ENCODE measurements at regions not wholly inside any gene's neighbourhood (a gene's known extent, or its start where the extent isn't known, plus 50 kb on each side); places are given as distances from the start of the nearest gene placed in this dataset.
"Not testable (repeated sequence)": the region's sequence is repeated elsewhere in the genome, so short reads cannot be mapped to it uniquely, and the experiment has no call there.

GRCh38 chr10:61078542-61079275 lies 134.7 kb upstream of the RHOBTB1 start:
- FAIRE-seq = no peak

GRCh38 chr10:61076572-61077114 lies 132.7 kb upstream of the RHOBTB1 start:
- FAIRE-seq = no peak

DNA sequence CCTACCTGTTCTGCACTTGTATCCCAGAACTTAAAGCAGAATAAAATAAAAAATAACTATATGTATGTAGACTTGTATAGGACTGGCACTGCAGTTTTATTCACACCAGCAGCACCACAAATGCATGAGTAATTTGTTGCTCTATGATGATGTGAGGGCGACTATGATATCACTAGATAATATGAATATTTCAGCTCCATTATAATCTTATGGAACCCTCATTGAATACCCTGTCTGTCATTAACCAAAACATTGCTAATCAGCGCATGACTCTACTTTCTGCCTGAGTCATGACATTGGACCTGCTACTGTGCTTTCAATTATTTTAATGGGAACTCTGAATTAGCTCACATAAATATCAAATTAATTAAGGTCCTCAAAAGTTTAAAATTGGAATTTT lies 129.4 kb upstream of the RHOBTB1 start:
- FAIRE-seq = no peak

DNA sequence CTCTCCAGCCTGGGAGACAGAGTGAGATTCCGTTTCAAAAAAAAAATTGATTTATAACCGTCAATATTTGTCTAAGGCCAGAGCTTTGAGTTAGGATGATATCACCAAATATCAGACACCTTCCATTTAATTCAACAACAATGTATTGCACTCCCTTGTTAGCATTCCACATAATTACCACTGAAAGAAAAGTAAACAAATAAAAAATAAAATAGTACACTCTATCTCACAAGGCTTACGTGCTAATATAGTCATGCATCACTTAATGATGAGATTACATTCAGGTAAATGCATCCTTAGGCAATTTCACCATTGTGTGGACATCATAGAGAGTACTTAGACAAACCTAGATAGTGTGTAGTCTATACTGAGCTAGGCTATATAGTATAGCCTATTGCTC lies 127.6 kb upstream of the RHOBTB1 start:
- FAIRE-seq = no peak

GRCh38 chr10:61068471-61068870 lies 124.5 kb upstream of the RHOBTB1 start:
- FAIRE-seq = no peak

DNA sequence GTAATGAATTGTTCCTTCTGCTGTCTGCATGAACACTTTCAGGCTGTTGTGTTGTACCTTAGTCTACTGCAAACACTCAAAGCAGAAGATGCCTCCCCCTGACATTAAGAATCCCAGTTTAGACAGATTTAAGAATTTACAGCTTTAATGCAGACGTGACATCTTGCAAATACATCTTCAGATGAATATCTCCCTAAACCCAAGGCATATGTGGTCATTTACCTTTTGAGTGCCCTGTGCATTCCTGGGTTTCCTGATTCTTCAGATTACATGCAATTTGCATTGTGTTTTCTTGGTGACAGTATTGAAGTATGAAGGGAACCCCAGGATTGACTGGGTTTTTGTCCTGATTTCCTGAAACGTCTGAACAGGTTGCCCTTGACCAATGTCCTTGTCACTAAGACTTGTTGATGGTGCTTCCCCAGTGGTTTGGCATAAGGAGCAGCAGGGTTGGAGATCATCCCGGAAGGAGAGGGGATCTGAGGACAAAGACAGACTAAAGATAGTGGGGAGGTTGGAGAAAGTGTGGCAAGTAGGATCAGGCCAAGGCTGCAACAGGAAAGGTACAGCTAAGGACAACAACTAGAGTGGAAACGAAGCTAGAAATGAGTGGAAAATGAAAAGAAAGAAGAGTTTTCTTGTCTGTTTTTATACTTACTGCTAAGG lies 123.8 kb upstream of the RHOBTB1 start:
- FAIRE-seq = no peak

DNA sequence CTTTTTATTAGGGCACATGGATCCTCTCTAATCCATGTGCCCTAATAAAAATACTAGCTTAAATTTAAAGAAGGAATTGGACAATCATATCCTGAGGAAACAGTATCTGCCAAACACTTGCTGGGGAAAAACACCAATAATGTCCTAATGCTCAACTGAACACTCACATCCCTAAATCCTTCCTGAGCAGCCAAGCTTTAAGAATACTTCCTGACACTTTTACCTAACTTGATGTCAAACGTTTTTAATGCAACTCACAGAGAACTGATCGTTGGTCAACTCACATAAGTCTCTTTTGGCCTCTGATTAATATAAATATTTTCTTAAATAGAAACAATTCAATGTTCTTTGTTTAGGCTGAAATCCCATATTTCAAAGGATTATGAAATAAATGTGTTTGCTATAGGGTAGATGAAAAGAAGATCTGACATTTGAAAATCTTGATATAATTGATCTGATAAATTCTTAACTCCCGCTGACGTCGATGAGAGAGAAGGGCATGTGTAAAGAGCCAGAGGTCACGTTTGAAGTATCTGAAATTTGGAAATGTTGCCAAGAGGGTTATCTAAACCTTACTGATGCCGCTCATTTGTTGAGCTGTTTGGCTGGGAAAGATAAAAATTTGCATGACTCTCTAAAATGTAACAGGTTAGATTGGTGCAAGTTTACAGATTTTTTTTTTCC lies 122.8 kb upstream of the RHOBTB1 start:
- peak; percentile 66 for FAIRE-seq

DNA sequence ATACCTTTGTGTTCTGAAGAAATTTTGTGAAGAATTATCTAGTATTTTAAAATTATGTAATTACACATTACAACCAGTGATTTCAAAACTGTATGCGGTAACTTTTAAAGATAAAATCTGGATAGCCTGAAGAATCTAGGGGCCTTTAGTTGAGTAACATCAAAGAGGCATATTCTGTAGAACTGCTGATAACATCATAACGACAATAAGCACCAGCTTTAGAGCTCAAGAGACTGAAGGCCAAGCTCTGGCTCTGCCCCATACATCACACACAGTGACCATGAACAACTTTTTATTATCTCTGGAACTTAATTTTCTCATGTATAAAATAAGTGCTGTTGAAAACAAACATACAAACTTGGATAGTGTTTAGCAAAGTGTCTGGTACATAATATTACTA lies 121.1 kb upstream of the RHOBTB1 start:
- FAIRE-seq = no peak

DNA sequence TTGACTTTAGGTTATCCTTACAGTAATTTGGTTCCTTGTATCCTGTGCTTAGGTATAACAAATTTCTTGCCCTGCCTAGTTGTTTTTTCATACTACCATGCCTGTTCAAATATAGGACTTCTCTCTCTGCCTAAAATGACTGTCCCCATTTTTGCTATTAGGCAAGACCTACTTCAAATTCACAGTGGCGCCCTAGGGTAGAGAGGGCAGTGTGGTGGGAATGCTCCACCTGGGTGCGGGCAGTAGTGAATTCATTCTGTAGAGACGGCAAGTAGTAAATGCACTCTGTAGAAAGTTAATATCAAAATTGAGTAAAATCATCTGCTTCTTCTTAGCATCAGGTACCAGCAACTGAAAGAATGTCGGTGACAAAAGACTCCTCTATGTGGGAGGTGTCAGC lies 120.4 kb upstream of the RHOBTB1 start:
- no peak for FAIRE-seq

DNA sequence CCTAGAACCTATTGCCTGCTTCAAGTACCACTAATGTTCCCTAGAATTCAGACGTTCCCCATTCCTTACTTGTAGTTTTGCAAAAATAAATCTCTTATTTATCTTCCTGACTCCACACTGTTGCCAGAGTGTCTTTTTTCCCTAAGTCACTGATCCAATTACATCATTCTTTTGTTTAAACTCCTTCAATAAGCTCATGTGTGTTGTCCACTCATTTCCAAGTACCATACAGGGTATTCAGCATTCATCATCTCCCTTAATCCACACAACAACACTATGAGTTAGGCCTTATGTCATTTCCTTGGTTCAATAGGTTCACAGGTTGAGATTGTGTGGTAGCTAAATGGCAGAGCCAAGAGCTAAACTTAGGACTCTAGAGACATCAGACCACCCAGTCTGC lies 119.9 kb upstream of the RHOBTB1 start:
- FAIRE-seq = no peak

DNA sequence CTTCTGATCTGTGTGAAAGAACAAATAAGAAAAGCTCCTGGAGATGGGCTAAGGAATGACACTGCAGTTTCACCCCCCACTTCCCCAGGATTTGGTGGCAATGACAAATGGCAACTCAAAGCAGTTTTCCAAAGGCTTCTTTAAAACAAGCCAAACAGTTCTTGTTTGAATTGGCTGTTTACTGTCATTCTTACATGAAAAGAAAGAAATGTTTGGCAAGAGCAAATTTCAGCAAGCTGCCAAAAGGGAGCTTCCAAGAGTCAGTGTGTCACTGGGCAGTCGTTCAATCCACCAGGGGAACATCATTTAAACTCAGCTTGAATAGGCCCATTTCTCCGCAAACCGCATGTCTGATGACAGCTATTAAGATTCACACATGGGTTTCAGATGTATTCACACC lies 119.0 kb upstream of the RHOBTB1 start:
- FAIRE-seq = no peak

DNA sequence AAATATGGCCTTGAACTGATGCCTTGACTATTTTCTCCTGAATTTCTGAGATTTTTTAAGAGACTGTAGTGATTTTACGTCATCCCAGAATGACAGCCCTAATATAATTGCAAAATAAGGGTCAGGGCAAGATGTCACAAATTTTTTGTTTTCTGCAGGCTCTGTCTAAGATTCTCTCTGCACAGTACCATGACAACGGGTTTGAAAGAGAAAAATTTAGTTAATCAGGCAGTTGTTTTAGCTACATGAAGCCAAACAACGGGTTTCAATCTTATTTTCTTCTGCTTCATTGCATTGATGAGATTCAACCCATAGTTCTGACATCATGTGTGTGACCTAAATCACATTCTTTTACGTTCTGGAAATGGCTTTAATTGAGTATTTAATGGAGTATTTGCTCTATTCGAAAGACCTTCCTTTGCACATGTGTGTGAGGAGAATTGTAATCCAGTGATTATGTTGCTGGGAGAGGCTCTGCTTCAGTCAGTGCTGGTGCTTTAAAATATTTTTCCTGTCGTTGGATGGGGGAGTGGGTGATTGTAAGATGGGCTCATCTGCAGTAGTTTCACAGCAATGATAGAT lies 118.0 kb upstream of the RHOBTB1 start:
- no peak for FAIRE-seq

GRCh38 chr10:61059636-61060035 lies 115.7 kb upstream of the RHOBTB1 start:
- FAIRE-seq = no peak

- FAIRE-seq = no peak
Measured at GRCh38 chr10:61052469-61053205, 108.7 kb upstream of the RHOBTB1 start.

- FAIRE-seq = no peak
Measured at GRCh38 chr10:61051344-61051743, 107.4 kb upstream of the RHOBTB1 start.

- no peak for FAIRE-seq
Measured at GRCh38 chr10:61050120-61050745, 106.2 kb upstream of the RHOBTB1 start.

- no peak for FAIRE-seq
Measured at GRCh38 chr10:61049386-61049785, 105.4 kb upstream of the RHOBTB1 start.

DNA sequence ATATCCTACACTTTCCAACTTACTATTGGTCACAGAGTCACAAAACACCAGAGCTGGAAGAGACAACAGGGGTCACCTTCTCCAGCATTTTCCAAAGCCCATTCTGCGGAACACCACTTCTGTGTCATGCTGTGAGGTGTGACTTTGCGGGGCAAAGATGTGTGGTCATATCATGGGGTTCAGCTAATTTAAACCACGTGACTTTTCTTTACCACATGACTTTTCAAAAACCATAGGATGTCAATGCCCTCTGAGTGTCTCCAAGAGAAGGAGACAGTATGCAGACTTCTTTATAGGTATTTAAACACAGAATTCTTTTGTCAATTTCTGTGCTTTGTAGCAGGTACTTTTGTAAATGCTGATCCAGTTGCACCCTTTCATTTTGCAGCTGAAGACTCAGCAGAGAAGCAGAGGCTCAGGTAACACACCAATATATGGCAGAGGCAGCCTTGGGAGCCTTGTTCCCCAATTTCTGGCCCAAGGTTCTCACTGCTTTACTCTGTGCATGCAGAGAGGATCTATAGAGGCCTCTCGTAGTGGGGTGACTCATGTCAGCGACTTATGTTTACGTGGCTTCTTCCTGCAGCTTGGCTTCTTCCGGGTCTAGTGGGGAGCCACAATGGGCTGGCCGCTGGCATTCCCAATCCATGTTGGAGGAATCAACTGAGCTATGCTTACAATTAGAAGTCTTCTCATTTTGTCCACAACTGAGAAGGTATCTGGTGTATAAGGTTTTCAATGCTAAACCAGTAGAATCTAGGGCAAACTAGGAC lies 104.0 kb upstream of the RHOBTB1 start:
- FAIRE-seq = no peak

DNA sequence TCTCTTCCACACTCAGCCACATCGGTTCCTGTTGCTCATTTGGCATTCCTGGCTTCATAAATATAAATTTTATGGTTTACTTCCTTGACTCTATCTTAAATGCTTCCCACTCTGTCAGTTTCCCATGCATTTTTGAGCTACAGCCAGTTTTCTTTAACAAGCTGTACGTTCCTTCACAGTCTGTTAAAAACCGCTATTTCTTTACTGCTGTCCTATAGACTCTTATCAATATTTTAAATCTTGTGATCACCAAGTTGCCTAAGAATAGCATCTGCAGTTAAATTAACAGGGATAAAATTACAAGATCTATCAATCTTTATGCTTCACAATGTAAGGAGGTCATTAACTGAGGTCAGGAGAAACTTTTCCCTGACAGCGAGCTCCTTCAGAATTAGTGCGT lies 103.1 kb upstream of the RHOBTB1 start:
- no peak for FAIRE-seq

DNA sequence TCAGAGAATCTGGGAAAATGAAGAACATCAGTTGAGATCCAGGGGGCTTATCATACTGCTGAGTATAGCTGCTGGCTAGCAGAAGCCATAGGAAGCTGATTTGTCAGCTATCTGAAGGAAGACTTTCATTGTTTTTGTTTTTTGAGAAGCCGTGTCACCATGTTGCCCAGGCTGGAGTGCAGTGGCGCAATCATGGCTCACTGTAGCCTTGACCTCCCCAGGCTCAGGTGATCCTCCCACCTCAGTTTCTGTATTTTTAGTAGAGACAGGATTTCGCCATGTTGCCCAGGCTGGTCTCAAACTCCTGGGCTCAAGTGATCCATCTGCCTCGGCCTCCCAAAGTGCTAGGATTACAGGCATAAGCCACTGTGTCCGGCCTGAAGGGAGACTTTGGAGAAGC lies 101.5 kb upstream of the RHOBTB1 start:
- not testable (repeated sequence) for FAIRE-seq

DNA sequence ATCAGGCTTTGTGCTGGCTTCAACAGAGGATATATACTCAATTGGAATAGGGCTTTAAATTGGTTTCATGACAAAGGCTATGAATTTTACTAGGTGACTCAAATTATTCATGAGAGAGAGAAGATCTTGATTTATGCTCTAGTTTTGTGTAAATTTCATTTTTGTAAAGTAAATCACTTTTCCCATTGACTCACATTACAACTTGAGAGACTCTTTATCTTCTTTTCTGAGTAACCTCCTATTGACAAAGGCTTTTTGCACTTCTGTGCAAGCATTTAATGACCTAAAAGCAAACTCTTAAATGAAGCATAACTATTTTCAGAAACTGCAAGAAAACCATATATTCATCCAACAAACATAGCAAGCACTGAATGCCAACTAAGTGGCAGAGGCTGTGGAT lies 98.5 kb upstream of the RHOBTB1 start:
- FAIRE-seq = no peak

Measured in TTC549 (cell line).